ENCODE measurements at regions not wholly inside any gene's neighbourhood (a gene's known extent, or its start where the extent isn't known, plus 50 kb on each side); places are given as distances from the start of the nearest gene placed in this dataset.
"Not testable (repeated sequence)": the region's sequence is repeated elsewhere in the genome, so short reads cannot be mapped to it uniquely, and the experiment has no call there.

DNA sequence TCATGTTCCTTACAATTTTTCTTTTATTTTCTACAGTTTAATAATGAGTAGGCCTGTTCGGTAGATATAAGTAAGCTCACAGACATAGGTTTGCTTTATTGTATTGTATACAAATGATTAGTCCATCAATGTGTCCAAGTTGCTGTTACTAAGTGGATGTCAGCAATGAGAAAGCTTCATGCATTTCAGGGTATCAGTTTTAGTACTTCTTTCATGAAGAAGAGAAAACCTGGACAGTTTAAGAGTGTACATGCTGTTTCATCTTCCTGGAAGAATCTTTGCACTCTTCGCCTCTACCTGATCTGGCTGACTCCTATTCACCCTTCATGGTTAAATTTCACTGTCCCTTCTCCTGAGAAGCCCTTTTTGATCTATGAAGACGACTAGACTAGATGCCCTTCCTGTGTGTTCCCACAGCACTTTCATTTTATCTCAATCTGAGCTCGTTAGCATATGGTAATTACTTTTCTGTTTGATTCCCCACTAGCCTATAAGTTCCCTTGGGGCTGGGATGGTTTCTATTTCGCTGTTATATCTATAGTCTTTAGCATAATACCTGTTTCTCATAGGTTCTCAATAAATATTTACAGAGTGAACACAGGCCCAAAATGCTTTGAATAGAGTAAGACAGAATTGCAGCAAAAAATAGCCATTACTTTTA, 70.7 kb downstream of the CETN3 start:
- in situ Hi-C loops (cut with HindIII; ENCODE audit: low pct_unique_long_range_greater_than_20kb, low sequenced_read_pairs): no loop called here
- no peak for TF ChIP-seq JUND (IDR thresholded peaks at IDR 0.05; ENCODE audit: low read depth)
- no peak for DNase-seq (ENCODE audit: low read depth in 1 of 2, low spot score in 1 of 2)

DNA sequence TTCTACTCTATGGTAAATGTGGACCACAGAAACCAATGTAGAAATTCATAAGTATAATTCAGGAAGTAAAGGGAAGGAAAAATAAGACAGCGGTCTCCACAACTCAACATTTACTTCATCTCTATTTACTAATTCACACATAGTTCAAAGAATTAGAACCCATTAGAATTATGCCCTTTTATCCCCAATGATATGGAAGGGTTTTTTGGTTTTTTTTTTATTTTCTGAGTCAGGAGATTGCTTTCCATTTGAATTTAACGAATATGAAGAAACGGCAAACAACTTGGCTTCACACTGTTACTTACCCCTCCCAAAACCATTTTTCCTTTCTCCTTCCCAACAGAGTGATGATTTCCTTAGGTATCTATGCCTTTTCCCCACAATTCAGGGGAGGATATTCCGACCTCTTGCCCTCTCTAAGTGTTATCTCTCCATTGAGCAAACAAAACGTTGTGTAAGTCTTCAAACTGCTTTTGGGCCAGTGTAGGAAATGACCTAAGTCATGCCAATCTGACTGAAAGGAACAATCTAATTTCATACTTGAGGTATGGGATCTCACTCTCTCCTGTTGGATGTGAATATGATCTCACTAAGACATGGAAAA, 72.0 kb downstream of the CETN3 start:
- no peak for DNase-seq (ENCODE audit: low read depth in 1 of 2, low spot score in 1 of 2)
- in situ Hi-C loops (cut with HindIII; ENCODE audit: low pct_unique_long_range_greater_than_20kb, low sequenced_read_pairs): no loop called here
- TF ChIP-seq JUND (IDR thresholded peaks at IDR 0.05; ENCODE audit: low read depth): no peak

DNA sequence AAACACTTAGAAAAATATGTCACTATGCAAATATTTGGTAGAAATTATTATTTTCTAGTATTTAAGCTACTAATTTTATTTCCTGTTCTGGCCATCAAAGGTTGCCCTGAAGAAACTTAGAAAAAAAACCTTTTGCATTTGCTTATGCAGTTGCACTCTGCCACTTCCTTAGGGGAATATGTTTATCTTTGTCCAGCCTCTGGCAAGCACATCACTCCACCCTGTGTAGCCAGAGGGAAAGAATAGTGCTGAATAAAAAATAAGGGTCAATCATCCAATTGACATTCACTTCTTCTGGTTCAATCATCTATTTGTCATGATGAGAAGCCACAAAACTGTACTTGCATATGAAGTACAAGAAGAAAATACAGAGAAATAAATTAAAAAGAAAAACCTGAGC, 72.8 kb downstream of the CETN3 start:
- DNase-seq (ENCODE audit: low read depth in 1 of 2, low spot score in 1 of 2): no peak
- TF ChIP-seq JUND (IDR thresholded peaks at IDR 0.05; ENCODE audit: low read depth): no peak
- in situ Hi-C loops (cut with HindIII; ENCODE audit: low pct_unique_long_range_greater_than_20kb, low sequenced_read_pairs): no loop called here

DNA sequence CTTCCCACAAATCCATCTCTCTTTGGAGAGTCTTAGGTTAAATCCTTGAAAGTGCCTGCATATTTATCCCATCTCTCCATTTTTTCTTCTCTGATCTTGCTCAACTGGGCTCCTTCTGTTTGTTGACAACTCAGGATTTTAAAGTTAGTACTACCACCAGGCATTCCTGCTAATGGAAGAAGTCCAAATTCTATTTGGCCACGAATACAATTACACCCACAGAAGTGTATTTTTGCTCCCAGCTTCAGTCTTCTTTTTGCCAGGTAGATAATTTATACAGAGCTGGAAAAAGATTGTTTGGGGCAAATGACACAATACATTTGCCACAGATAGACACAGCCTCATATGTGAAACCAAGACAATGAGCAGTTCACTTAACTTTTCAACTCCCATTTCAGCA, 74.8 kb downstream of the CETN3 start:
- TF ChIP-seq JUND (IDR thresholded peaks at IDR 0.05; ENCODE audit: low read depth): no peak
- no peak for DNase-seq (ENCODE audit: low read depth in 1 of 2, low spot score in 1 of 2)
- in situ Hi-C loops (cut with HindIII; ENCODE audit: low pct_unique_long_range_greater_than_20kb, low sequenced_read_pairs): no loop called here

DNA sequence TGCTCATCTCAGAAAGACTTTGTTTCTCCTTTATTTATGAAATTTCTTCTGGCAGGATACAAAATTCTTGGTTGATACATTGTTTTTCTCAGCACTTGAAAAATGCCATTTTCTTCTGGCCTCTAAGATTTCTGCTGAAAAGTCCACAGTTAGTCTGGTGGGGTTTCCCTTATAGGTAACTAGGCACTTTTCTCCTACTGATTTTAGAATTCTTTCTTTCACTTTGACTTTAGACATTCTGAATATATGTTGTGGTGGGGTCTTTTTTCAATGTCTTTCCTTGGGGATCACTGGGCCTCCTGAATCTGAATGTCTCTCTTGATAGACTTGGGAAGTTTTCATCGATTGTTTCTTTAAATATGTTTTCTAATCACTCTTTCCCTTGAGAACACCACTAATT, 79.6 kb downstream of the CETN3 start:
- DNase-seq (ENCODE audit: low read depth in 1 of 2, low spot score in 1 of 2): no peak
- TF ChIP-seq JUND (IDR thresholded peaks at IDR 0.05; ENCODE audit: low read depth): no peak
- in situ Hi-C loops (cut with HindIII; ENCODE audit: low pct_unique_long_range_greater_than_20kb, low sequenced_read_pairs): no loop called here

DNA sequence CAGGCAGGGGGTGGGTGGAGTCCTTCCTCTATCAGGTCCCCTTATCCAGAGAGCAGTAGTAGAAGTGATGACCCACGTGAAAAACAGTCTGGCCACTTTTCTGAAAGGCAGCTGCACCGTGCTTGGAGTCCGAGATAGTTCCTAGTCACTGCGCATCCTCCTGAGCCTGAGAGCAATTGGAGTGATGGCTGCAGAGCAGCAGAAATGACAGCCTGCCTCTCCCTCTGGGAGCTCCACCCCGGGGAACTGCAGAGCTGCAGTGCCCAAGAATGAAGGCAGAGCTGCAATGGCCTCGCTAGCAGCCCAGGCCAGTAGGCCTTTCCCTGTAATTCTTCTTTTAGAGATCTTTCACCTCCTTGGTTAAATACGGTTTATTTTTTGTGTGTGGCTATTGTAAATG, 82.6 kb downstream of the CETN3 start:
- TF ChIP-seq JUND (IDR thresholded peaks at IDR 0.05; ENCODE audit: low read depth): no peak
- in situ Hi-C loops (cut with HindIII; ENCODE audit: low pct_unique_long_range_greater_than_20kb, low sequenced_read_pairs): no loop called here
- no peak for DNase-seq (ENCODE audit: low read depth in 1 of 2, low spot score in 1 of 2)

DNA sequence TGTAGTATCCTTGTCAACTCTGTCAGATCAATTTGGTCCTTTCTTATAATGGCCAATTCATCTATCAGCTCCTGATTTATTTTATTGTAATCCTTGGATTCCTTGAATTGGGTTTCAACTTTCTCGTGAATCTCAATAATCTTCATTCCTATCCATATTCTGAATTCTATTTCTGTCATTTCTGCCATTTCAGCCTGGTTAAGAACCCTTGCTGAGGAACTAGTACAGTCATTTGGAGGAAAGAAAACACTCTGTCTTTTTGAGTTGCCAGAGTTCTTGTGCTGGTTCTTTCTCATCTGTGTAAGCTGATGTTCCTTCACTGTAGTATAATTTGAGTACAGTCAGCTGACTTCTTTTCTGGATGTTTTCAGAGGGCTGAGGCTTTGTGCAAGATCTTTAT, 84.5 kb downstream of the CETN3 start:
- no peak for DNase-seq (ENCODE audit: low read depth in 1 of 2, low spot score in 1 of 2)
- no peak for TF ChIP-seq JUND (IDR thresholded peaks at IDR 0.05; ENCODE audit: low read depth)
- in situ Hi-C loops (cut with HindIII; ENCODE audit: low pct_unique_long_range_greater_than_20kb, low sequenced_read_pairs): no loop called here

DNA sequence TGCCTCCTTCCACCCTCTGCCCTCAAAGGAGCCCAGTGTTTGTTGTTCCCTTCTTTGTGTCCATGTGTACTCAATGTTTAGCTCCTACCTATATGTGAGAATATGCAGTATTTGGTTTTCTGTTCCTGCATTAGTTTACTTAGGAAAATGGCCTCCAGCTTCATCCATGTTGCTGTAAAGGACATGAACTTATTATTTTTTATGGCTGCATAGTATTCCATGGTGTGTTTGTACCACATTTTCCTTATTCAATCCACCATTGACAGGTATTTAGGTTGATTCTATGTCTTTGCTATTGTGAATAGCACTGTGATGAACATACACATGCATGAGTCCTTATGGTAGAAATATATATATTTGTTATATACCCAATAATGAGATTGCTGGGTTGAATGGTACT, 89.2 kb downstream of the CETN3 start:
- in situ Hi-C loops (cut with HindIII; ENCODE audit: low pct_unique_long_range_greater_than_20kb, low sequenced_read_pairs); DNase-seq (ENCODE audit: low read depth in 1 of 2, low spot score in 1 of 2): not testable (repeated sequence)

DNA sequence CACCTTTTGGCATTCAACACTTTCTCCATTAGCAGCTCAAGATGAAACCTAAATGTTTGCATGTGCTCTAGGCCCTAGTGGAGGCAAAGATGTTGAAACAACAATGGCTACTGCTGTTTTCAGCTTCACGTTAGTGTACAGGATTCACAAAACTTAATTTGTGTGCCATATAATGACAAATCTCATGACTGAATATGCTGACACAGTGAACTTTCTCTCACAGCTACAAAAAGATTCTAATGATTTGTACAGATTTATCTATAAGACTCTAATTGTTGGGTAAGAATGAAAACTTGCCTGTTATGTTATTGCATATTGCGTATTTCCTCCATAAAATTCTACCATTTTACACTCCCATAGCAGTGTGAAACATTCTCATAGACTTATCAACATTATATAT, 97.5 kb downstream of the CETN3 start:
- in situ Hi-C loops (cut with HindIII; ENCODE audit: low pct_unique_long_range_greater_than_20kb, low sequenced_read_pairs): no loop called here
- DNase-seq (ENCODE audit: low read depth in 1 of 2, low spot score in 1 of 2): no peak
- no peak for TF ChIP-seq JUND (IDR thresholded peaks at IDR 0.05; ENCODE audit: low read depth)

DNA sequence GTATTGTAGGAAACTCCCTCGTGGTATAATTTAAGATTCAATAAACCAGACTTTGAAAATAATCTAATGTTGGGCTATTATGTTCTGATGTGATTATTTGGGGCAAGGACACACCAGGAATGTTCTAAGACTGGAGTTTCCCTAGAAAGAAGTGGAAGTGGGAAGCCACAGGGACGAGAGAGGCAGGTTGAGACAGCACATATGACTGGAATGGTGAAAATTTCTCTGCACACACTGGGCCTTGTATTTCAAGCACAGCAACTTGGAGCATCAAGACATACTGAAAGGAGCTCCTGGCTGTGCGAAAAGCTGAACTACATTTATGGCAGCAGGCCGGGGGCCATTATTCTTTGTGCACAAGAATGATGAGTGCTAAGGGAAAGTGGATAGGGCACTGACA, 98.2 kb downstream of the CETN3 start:
- no peak for TF ChIP-seq JUND (IDR thresholded peaks at IDR 0.05; ENCODE audit: low read depth)
- in situ Hi-C loops (cut with HindIII; ENCODE audit: low pct_unique_long_range_greater_than_20kb, low sequenced_read_pairs): no loop called here
- no peak for DNase-seq (ENCODE audit: low read depth in 1 of 2, low spot score in 1 of 2)

DNA sequence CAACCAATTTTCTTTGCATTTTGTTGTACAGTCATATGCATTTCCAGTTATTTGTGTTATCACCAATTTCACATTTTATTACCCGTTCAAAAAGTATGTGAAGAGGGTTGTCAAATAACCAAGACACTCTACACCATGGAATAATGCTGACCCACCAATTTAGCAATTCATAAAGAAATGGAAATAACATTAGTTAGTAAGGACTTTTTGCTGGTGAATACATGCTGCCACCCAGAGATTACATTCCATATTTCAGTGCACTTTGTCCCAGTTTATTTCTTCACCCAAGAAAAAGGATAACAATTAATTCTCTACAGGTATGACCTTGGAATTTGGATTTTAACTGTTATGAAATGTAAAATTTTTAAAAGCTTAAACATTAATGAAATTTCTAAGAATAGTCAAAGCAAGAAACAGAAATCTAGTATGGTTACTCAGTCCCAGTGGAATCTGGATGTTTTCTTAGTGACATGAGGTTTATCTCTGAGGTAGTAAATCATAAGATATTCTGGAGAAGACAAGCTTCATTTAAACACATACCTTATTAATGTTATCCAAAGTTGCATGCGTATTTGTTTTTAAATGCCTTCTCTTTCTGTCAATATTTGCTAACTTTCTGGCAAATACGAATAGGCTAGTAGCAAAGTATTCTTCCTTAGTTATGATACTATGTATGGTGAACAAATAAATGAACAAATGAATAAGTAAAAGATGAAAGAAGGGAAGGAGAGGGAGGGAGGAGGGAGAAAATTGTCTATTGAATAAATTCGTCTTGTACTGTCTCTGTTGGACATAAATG, 100.6 kb downstream of the CETN3 start:
- in situ Hi-C loops (cut with HindIII; ENCODE audit: low pct_unique_long_range_greater_than_20kb, low sequenced_read_pairs): no loop called here
- DNase-seq (ENCODE audit: low read depth in 1 of 2, low spot score in 1 of 2): peak; percentile 6 to 63
- peak; percentile 41; the same call in 1 of the 2 replicates for TF ChIP-seq JUND (IDR thresholded peaks at IDR 0.05; ENCODE audit: low read depth)

DNA sequence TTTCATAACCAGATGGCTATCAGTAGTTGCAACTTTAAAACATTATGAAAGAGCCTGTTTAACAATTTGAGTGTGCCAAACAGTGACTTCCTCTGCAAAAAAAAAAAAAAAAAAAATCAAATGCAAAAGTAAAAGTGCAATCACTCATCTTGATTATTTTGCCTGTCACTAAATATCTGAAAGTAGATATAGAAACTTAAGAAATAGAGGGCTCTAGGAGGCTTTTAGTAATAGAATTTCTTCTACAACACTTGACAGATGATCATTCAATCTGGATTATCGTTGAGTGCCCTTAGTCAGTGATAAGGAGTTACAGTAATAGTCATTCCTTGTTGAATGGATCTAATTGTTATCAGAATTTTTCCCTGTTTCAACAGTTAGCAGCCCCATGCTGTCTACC, 101.8 kb downstream of the CETN3 start:
- in situ Hi-C loops (cut with HindIII; ENCODE audit: low pct_unique_long_range_greater_than_20kb, low sequenced_read_pairs): no loop called here
- no peak for DNase-seq (ENCODE audit: low read depth in 1 of 2, low spot score in 1 of 2)
- no peak for TF ChIP-seq JUND (IDR thresholded peaks at IDR 0.05; ENCODE audit: low read depth)

DNA sequence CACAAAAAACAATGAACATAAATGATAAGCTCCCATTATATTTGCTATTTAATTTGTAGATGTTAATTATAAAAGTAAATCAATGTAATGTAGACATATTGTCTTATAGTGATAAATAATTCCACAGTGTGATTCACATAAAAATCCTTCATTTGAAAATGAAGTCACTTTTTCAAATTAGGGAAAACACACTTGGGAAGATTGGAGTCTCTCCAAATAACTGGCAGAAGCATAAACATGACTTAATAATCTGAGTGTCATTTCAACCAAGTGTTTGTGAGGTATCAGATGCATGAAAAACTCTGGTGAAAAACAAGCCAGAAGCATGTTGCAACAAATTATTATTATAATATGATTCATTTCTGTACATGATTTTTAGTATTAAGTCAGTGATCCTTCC, 102.2 kb downstream of the CETN3 start:
- no peak for DNase-seq (ENCODE audit: low read depth in 1 of 2, low spot score in 1 of 2)
- no peak for TF ChIP-seq JUND (IDR thresholded peaks at IDR 0.05; ENCODE audit: low read depth)
- in situ Hi-C loops (cut with HindIII; ENCODE audit: low pct_unique_long_range_greater_than_20kb, low sequenced_read_pairs): no loop called here

Data from T47D (cell line).